CD1c-positive myeloid dendritic cell (primary cell): ENCODE measurements at regions not wholly inside any gene's neighbourhood (a gene's known extent, or its start where the extent isn't known, plus 50 kb on each side); places are given as distances from the start of the nearest gene placed in this dataset.

Experiments
- DNase-seq: peaks from one replicate; pipeline ENCODE4 v3.0.0-alpha.2; 2016; ENCODE audit errors: extremely low spot score

- no peak for DNase-seq
Measured at GRCh38 chr16:59242556-59242955, 508.4 kb upstream of the GOT2 start.

GRCh38 chr16:59238246-59238645 lies 504.1 kb upstream of the GOT2 start:
- DNase-seq, result peak; percentile 30

- no peak for DNase-seq
Measured at GRCh38 chr16:59236804-59237458, 502.8 kb upstream of the GOT2 start.

GRCh38 chr16:59224401-59224800 lies 490.3 kb upstream of the GOT2 start:
- no peak for DNase-seq

- no peak for DNase-seq
Measured at GRCh38 chr16:59220011-59220410, 485.9 kb upstream of the GOT2 start.

GRCh38 chr16:59216291-59216690 lies 482.2 kb upstream of the GOT2 start:
- DNase-seq, result no peak

- no peak for DNase-seq
Measured at GRCh38 chr16:59214455-59214854, 480.3 kb upstream of the GOT2 start.

GRCh38 chr16:59213952-59214351 lies 479.8 kb upstream of the GOT2 start:
- DNase-seq, result no peak

- DNase-seq, result no peak
Measured at GRCh38 chr16:59212492-59213024, 478.4 kb upstream of the GOT2 start.

GRCh38 chr16:59210955-59211541 lies 476.9 kb upstream of the GOT2 start:
- DNase-seq, result no peak

- DNase-seq, result no peak
Measured at GRCh38 chr16:59205403-59205802, 471.3 kb upstream of the GOT2 start.

GRCh38 chr16:59204589-59204988 lies 470.5 kb upstream of the GOT2 start:
- DNase-seq, result no peak

GRCh38 chr16:59202233-59202862 lies 468.2 kb upstream of the GOT2 start:
- DNase-seq, result no peak

GRCh38 chr16:59201821-59202220 lies 467.7 kb upstream of the GOT2 start:
- DNase-seq, result no peak

GRCh38 chr16:59201160-59201559 lies 467.0 kb upstream of the GOT2 start:
- no peak for DNase-seq

- DNase-seq, result no peak
Measured at GRCh38 chr16:59198487-59198886, 464.4 kb upstream of the GOT2 start.

- no peak for DNase-seq
Measured at GRCh38 chr16:59195242-59195641, 461.1 kb upstream of the GOT2 start.

- no peak for DNase-seq
Measured at GRCh38 chr16:59193637-59194036, 459.5 kb upstream of the GOT2 start.

GRCh38 chr16:59192551-59193199 lies 458.6 kb upstream of the GOT2 start:
- DNase-seq, result peak; percentile 20

GRCh38 chr16:59190731-59191130 lies 456.6 kb upstream of the GOT2 start:
- no peak for DNase-seq

GRCh38 chr16:59188029-59188428 lies 453.9 kb upstream of the GOT2 start:
- no peak for DNase-seq

GRCh38 chr16:59181821-59182420 lies 447.8 kb upstream of the GOT2 start:
- DNase-seq, result no peak
